ENCODE measurements at regions not wholly inside any gene's neighbourhood (a gene's known extent, or its start where the extent isn't known, plus 50 kb on each side); places are given as distances from the start of the nearest gene placed in this dataset.

GRCh38 chr12:29961231-29961630 lies 177.5 kb upstream of the TMTC1 start:
- Histone ChIP-seq H3K4me1 (ENCODE audit: insufficient read depth, low read length) (no peaks in the 10 kb centered on the region), H3K36me3 (ENCODE audit: insufficient read depth, low read length) (no peaks in the 10 kb centered on the region), H3K9me3 (ENCODE audit: low read length) (no peaks in the 10 kb centered on the region), H3K27ac (ENCODE audit: low read depth, low read length) (no peak overlapping the region), H3K27me3 (ENCODE audit: control insufficient read depth in 1 of 2, insufficient read depth in 2 of 2, low read length in 2 of 2) (no peaks in the 10 kb centered on the region), H3K4me3 (ENCODE audit: low read depth in 1 of 2, low read length in 2 of 2) (no peak overlapping the region), H3K9ac (ENCODE audit: low read length) (no peak overlapping the region)

GRCh38 chr12:29960122-29960521 lies 176.4 kb upstream of the TMTC1 start:
- Histone ChIP-seq H3K9ac (ENCODE audit: low read length) (no peak overlapping the region), H3K27ac (ENCODE audit: low read depth, low read length) (no peak overlapping the region), H3K27me3 (ENCODE audit: control insufficient read depth in 1 of 2, insufficient read depth in 2 of 2, low read length in 2 of 2) (no peaks in the 10 kb centered on the region), H3K9me3 (ENCODE audit: low read length) (no peaks in the 10 kb centered on the region), H3K36me3 (ENCODE audit: insufficient read depth, low read length) (no peaks in the 10 kb centered on the region), H3K4me3 (ENCODE audit: low read depth in 1 of 2, low read length in 2 of 2) (no peak overlapping the region), H3K4me1 (ENCODE audit: insufficient read depth, low read length) (no peaks in the 10 kb centered on the region)

- Histone ChIP-seq H3K9me3 (ENCODE audit: low read length) (no peaks in the 10 kb centered on the region), H3K27me3 (ENCODE audit: control insufficient read depth in 1 of 2, insufficient read depth in 2 of 2, low read length in 2 of 2) (no peaks in the 10 kb centered on the region), H3K36me3 (ENCODE audit: insufficient read depth, low read length) (no peaks in the 10 kb centered on the region), H3K27ac (ENCODE audit: low read depth, low read length) (no peak overlapping the region), H3K4me3 (ENCODE audit: low read depth in 1 of 2, low read length in 2 of 2) (no peak overlapping the region), H3K4me1 (ENCODE audit: insufficient read depth, low read length) (no peaks in the 10 kb centered on the region), H3K9ac (ENCODE audit: low read length) (no peak overlapping the region)
Measured at GRCh38 chr12:29957835-29958234, 174.1 kb upstream of the TMTC1 start.

GRCh38 chr12:29945904-29946303 lies 162.2 kb upstream of the TMTC1 start:
- Histone ChIP-seq H3K4me1 (ENCODE audit: insufficient read depth, low read length) (no peaks in the 10 kb centered on the region), H3K36me3 (ENCODE audit: insufficient read depth, low read length) (no peaks in the 10 kb centered on the region), H3K27ac (ENCODE audit: low read depth, low read length) (no peak overlapping the region), H3K9ac (ENCODE audit: low read length) (no peak overlapping the region), H3K4me3 (ENCODE audit: low read depth in 1 of 2, low read length in 2 of 2) (no peak overlapping the region), H3K27me3 (ENCODE audit: control insufficient read depth in 1 of 2, insufficient read depth in 2 of 2, low read length in 2 of 2) (no peaks in the 10 kb centered on the region), H3K9me3 (ENCODE audit: low read length) (no peaks in the 10 kb centered on the region)

- Histone ChIP-seq H3K9me3 (ENCODE audit: low read length) (no peaks in the 10 kb centered on the region), H3K4me3 (ENCODE audit: low read depth in 1 of 2, low read length in 2 of 2) (no peak overlapping the region), H3K36me3 (ENCODE audit: insufficient read depth, low read length) (no peaks in the 10 kb centered on the region), H3K9ac (ENCODE audit: low read length) (no peak overlapping the region), H3K4me1 (ENCODE audit: insufficient read depth, low read length) (no peaks in the 10 kb centered on the region), H3K27me3 (ENCODE audit: control insufficient read depth in 1 of 2, insufficient read depth in 2 of 2, low read length in 2 of 2) (no peaks in the 10 kb centered on the region), H3K27ac (ENCODE audit: low read depth, low read length) (no peak overlapping the region)
Measured at GRCh38 chr12:29944269-29945000, 160.7 kb upstream of the TMTC1 start.

- no peak overlapping the region for H3K4me3 ChIP-seq (ENCODE audit: low read depth in 1 of 2, low read length in 2 of 2)
- H3K27ac ChIP-seq (ENCODE audit: low read depth, low read length), result no peak overlapping the region
- no peak overlapping the region for H3K9ac ChIP-seq (ENCODE audit: low read length)
- H3K36me3 ChIP-seq (ENCODE audit: insufficient read depth, low read length), result no peaks in the 10 kb centered on the region
- H3K4me1 ChIP-seq (ENCODE audit: insufficient read depth, low read length), result no peaks in the 10 kb centered on the region
- H3K27me3 ChIP-seq (ENCODE audit: control insufficient read depth in 1 of 2, insufficient read depth in 2 of 2, low read length in 2 of 2), result no peaks in the 10 kb centered on the region
- no peaks in the 10 kb centered on the region for H3K9me3 ChIP-seq (ENCODE audit: low read length)
Measured at GRCh38 chr12:29943683-29944082, 159.9 kb upstream of the TMTC1 start.

- no peak overlapping the region for H3K27ac ChIP-seq (ENCODE audit: low read depth, low read length)
- no peaks in the 10 kb centered on the region for H3K36me3 ChIP-seq (ENCODE audit: insufficient read depth, low read length)
- H3K9ac ChIP-seq (ENCODE audit: low read length), result no peak overlapping the region
- no peaks in the 10 kb centered on the region for H3K4me1 ChIP-seq (ENCODE audit: insufficient read depth, low read length)
- H3K27me3 ChIP-seq (ENCODE audit: control insufficient read depth in 1 of 2, insufficient read depth in 2 of 2, low read length in 2 of 2), result no peaks in the 10 kb centered on the region
- no peak overlapping the region for H3K4me3 ChIP-seq (ENCODE audit: low read depth in 1 of 2, low read length in 2 of 2)
- no peaks in the 10 kb centered on the region for H3K9me3 ChIP-seq (ENCODE audit: low read length)
Measured at GRCh38 chr12:29940811-29941210, 157.1 kb upstream of the TMTC1 start.

- Histone ChIP-seq H3K9me3 (ENCODE audit: low read length) (no peaks in the 10 kb centered on the region), H3K27ac (ENCODE audit: low read depth, low read length) (no peak overlapping the region), H3K9ac (ENCODE audit: low read length) (no peak overlapping the region), H3K27me3 (ENCODE audit: control insufficient read depth in 1 of 2, insufficient read depth in 2 of 2, low read length in 2 of 2) (no peaks in the 10 kb centered on the region), H3K4me3 (ENCODE audit: low read depth in 1 of 2, low read length in 2 of 2) (no peak overlapping the region), H3K4me1 (ENCODE audit: insufficient read depth, low read length) (no peaks in the 10 kb centered on the region), H3K36me3 (ENCODE audit: insufficient read depth, low read length) (no peaks in the 10 kb centered on the region)
Measured at GRCh38 chr12:29930503-29930902, 146.8 kb upstream of the TMTC1 start.

GRCh38 chr12:29929295-29929694 lies 145.6 kb upstream of the TMTC1 start:
- Histone ChIP-seq H3K27me3 (ENCODE audit: control insufficient read depth in 1 of 2, insufficient read depth in 2 of 2, low read length in 2 of 2) (no peaks in the 10 kb centered on the region), H3K36me3 (ENCODE audit: insufficient read depth, low read length) (no peaks in the 10 kb centered on the region), H3K9me3 (ENCODE audit: low read length) (no peaks in the 10 kb centered on the region), H3K27ac (ENCODE audit: low read depth, low read length) (no peak overlapping the region), H3K4me3 (ENCODE audit: low read depth in 1 of 2, low read length in 2 of 2) (no peak overlapping the region), H3K9ac (ENCODE audit: low read length) (no peak overlapping the region), H3K4me1 (ENCODE audit: insufficient read depth, low read length) (no peaks in the 10 kb centered on the region)

GRCh38 chr12:29921307-29921706 lies 137.6 kb upstream of the TMTC1 start:
- no peaks in the 10 kb centered on the region for H3K27me3 ChIP-seq (ENCODE audit: control insufficient read depth in 1 of 2, insufficient read depth in 2 of 2, low read length in 2 of 2)
- H3K4me3 ChIP-seq (ENCODE audit: low read depth in 1 of 2, low read length in 2 of 2), result no peak overlapping the region
- no peak overlapping the region for H3K27ac ChIP-seq (ENCODE audit: low read depth, low read length)
- H3K9ac ChIP-seq (ENCODE audit: low read length), result no peak overlapping the region
- H3K36me3 ChIP-seq (ENCODE audit: insufficient read depth, low read length), result no peaks in the 10 kb centered on the region
- no peaks in the 10 kb centered on the region for H3K4me1 ChIP-seq (ENCODE audit: insufficient read depth, low read length)
- no peaks in the 10 kb centered on the region for H3K9me3 ChIP-seq (ENCODE audit: low read length)

- Histone ChIP-seq H3K36me3 (ENCODE audit: insufficient read depth, low read length) (no peaks in the 10 kb centered on the region), H3K27ac (ENCODE audit: low read depth, low read length) (no peak overlapping the region), H3K4me3 (ENCODE audit: low read depth in 1 of 2, low read length in 2 of 2) (no peak overlapping the region), H3K9ac (ENCODE audit: low read length) (no peak overlapping the region), H3K9me3 (ENCODE audit: low read length) (no peaks in the 10 kb centered on the region), H3K27me3 (ENCODE audit: control insufficient read depth in 1 of 2, insufficient read depth in 2 of 2, low read length in 2 of 2) (no peaks in the 10 kb centered on the region), H3K4me1 (ENCODE audit: insufficient read depth, low read length) (no peaks in the 10 kb centered on the region)
Measured at GRCh38 chr12:29908157-29908556, 124.4 kb upstream of the TMTC1 start.

GRCh38 chr12:29907461-29907860 lies 123.7 kb upstream of the TMTC1 start:
- H3K9ac ChIP-seq (ENCODE audit: low read length), result no peak overlapping the region
- no peaks in the 10 kb centered on the region for H3K36me3 ChIP-seq (ENCODE audit: insufficient read depth, low read length)
- no peak overlapping the region for H3K27ac ChIP-seq (ENCODE audit: low read depth, low read length)
- H3K4me1 ChIP-seq (ENCODE audit: insufficient read depth, low read length), result no peaks in the 10 kb centered on the region
- no peaks in the 10 kb centered on the region for H3K27me3 ChIP-seq (ENCODE audit: control insufficient read depth in 1 of 2, insufficient read depth in 2 of 2, low read length in 2 of 2)
- H3K4me3 ChIP-seq (ENCODE audit: low read depth in 1 of 2, low read length in 2 of 2), result no peak overlapping the region
- no peaks in the 10 kb centered on the region for H3K9me3 ChIP-seq (ENCODE audit: low read length)

All from muscle layer of colon (tissue), 2 donors.